Anterior cingulate cortex (tissue), 58 donors: ENCODE measurements at regions not wholly inside any gene's neighbourhood (a gene's known extent, or its start where the extent isn't known, plus 50 kb on each side); places are given as distances from the start of the nearest gene placed in this dataset.
A peak's percentile ranks its signal among the peaks of the same experiment; 100 is the strongest.

Source experiments
- DNase-seq, 58 donors: peaks; one replicate each; lab custom pipeline; 2025; lab: John Stamatoyannopoulos, UW

GRCh38 chr16:14362774-14363371, 267.2 kb downstream of the PARN start:
- DNase-seq = peak in 7 of 58 donors; percentile 1 to 24 (median 10)

GRCh38 chr16:14360326-14361037, 269.6 kb downstream of the PARN start:
- no peak for DNase-seq

GRCh38 chr16:14358697-14359305, 271.3 kb downstream of the PARN start:
- no peak for DNase-seq

GRCh38 chr16:14357328-14357727, 272.7 kb downstream of the PARN start:
- no peak for DNase-seq

GRCh38 chr16:14356064-14356463, 274.0 kb downstream of the PARN start:
- DNase-seq = no peak

GRCh38 chr16:14354561-14355351, 275.3 kb downstream of the PARN start:
- peak in 1 of 58 donors; percentile 8 for DNase-seq

GRCh38 chr16:14353340-14353739, 276.7 kb downstream of the PARN start:
- no peak for DNase-seq

- DNase-seq = no peak
Observed at GRCh38 chr16:14351647-14352046, 278.4 kb downstream of the PARN start.

GRCh38 chr16:14350626-14351025, 279.4 kb downstream of the PARN start:
- no peak for DNase-seq

- no peak for DNase-seq
Observed at GRCh38 chr16:14350081-14350480, 279.0 kb downstream of the MRTFB start.

- no peak for DNase-seq
Observed at GRCh38 chr16:14347706-14348105, 276.6 kb downstream of the MRTFB start.

GRCh38 chr16:14346278-14347142, 275.4 kb downstream of the MRTFB start:
- no peak for DNase-seq

- no peak for DNase-seq
Observed at GRCh38 chr16:14345512-14346115, 274.5 kb downstream of the MRTFB start.

GRCh38 chr16:14344945-14345344, 273.8 kb downstream of the MRTFB start:
- DNase-seq = no peak

- DNase-seq = peak in 20 of 58 donors; percentile 3 to 59 (median 20)
Observed at GRCh38 chr16:14344292-14344691, 273.2 kb downstream of the MRTFB start.

- no peak for DNase-seq
Observed at GRCh38 chr16:14341324-14342225, 270.5 kb downstream of the MRTFB start.

- DNase-seq = no peak
Observed at GRCh38 chr16:14339694-14340093, 268.6 kb downstream of the MRTFB start.

- no peak for DNase-seq
Observed at GRCh38 chr16:14338969-14339368, 267.9 kb downstream of the MRTFB start.

- no peak for DNase-seq
Observed at GRCh38 chr16:14338236-14338635, 267.1 kb downstream of the MRTFB start.
